ENCODE measurements at regions not wholly inside any gene's neighbourhood (a gene's known extent, or its start where the extent isn't known, plus 50 kb on each side); places are given as distances from the start of the nearest gene placed in this dataset.
"Not testable (repeated sequence)": the region's sequence is repeated elsewhere in the genome, so short reads cannot be mapped to it uniquely, and the experiment has no call there.

DNA sequence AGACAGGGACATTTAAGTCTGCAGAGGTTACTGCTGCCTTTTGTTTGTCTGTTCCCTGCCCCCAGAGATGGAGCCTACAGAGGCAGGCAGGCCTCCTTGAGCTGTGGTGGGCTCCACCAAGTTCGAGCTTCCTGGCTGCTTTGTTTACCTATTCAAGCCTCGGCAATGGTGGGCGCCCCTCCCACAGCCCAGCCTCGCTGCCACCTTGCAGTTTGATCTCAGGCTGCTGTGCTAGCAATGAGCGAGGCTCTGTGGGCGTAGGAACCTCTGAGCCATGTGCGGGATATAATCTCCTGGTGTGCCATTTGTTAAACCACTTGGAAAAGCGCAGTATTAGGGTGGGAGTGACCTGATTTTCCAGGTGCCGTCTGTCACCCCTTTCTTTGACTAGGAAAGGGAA, 942.8 kb upstream of the CELF2 start:
- TF ChIP-seq, protein P1, sequence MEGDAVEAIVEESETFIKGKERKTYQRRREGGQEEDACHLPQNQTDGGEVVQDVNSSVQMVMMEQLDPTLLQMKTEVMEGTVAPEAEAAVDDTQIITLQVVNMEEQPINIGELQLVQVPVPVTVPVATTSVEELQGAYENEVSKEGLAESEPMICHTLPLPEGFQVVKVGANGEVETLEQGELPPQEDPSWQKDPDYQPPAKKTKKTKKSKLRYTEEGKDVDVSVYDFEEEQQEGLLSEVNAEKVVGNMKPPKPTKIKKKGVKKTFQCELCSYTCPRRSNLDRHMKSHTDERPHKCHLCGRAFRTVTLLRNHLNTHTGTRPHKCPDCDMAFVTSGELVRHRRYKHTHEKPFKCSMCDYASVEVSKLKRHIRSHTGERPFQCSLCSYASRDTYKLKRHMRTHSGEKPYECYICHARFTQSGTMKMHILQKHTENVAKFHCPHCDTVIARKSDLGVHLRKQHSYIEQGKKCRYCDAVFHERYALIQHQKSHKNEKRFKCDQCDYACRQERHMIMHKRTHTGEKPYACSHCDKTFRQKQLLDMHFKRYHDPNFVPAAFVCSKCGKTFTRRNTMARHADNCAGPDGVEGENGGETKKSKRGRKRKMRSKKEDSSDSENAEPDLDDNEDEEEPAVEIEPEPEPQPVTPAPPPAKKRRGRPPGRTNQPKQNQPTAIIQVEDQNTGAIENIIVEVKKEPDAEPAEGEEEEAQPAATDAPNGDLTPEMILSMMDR (conservative IDR thresholded peaks at IDR 0.05): not testable (repeated sequence)
- TF ChIP-seq EZH2 (IDR thresholded peaks at IDR 0.05; ENCODE audit: low read depth): not testable (repeated sequence)
